SH-SY5Y (cell line): ENCODE measurements at regions not wholly inside any gene's neighbourhood (a gene's known extent, or its start where the extent isn't known, plus 50 kb on each side); places are given as distances from the start of the nearest gene placed in this dataset.

ENCODE experiments used
- GATA2 ChIP-seq: IDR thresholded peaks from 2 replicates; pipeline ENCODE4 v1.6.1; 2011; ENCODE audit warnings: mild to moderate bottlenecking, low read depth, low read length
- GATA3 ChIP-seq: IDR thresholded peaks from 2 replicates; pipeline ENCODE4 v1.6.1; 2011; ENCODE audit warnings: low read depth, mild to moderate bottlenecking, low read length, moderate library complexity

DNA sequence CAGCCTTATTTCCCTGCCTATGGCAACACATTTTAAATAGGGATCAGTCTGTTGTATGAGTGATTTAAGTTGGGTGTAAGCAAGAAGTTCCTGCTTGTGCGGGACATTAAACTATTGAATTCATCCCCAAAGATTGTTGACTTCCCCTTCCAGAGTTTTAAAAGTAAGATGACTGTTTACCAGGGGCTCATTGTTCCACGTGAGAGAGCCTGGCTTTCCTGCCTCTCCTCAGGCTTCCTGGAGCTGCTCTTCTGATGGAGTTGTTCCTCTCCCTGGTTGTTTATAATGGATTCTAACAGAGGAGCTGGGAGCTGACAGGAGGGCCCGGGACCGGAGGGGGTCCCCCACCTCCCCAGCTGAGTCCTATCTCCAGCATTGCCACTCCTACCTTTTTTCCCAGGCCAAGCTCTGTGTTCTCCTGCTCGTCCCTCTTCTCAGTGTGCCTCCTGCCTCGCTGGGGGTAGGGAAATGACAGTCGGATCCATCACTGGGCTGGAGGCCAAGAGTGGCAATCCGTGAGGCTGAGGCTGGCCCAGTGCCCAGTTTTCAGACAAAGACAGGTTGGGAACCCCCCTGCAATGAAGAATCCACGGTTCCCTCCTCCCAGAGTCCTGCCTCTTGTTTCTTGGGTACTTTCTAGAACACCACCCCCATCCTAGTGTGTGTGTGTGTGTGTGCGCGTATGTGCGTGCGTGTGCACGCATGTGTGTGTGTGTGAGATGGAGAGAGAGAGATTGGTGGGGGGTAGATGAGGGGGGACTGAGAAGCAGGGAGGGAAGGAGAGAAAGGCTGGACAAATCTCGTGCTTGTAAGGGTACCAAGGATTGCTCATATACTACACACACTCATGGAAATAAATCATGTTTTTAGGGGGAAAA, 123.7 kb upstream of the NFIB start:
- TF ChIP-seq GATA3 (no peak), GATA2 (peak; percentile 26)

DNA sequence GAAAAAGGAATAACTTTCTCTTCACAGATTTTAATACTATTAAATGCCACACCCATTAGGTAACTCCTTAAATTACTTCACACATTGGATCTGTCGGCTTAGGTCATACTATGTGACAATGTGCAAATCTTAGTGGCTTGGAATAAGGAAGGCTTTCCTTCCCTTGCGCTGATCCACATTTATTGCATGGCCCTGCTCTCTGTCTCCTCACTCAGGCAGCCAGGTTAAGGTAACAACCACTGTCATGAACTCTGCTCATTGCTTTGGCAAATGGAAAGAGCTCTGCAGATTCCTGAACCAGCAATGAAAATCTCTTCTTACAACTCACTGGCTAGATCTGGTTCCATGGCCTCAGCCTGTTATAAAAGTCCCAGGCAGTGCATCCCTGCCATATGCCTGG, 121.9 kb upstream of the NFIB start:
- TF ChIP-seq GATA2 (no peak), GATA3 (no peak)

- no peak for TF ChIP-seq GATA3
- no peak for TF ChIP-seq GATA2
Measured at GRCh38 chr9:14434971-14435718, 121.2 kb upstream of the NFIB start.

- no peak for TF ChIP-seq GATA2
- no peak for TF ChIP-seq GATA3
Measured at GRCh38 chr9:14434158-14434504, 120.2 kb upstream of the NFIB start.

- peak; percentile 92 for TF ChIP-seq GATA2
- TF ChIP-seq GATA3 = peak; percentile 93
Measured at GRCh38 chr9:14433351-14434157, 119.6 kb upstream of the NFIB start.

DNA sequence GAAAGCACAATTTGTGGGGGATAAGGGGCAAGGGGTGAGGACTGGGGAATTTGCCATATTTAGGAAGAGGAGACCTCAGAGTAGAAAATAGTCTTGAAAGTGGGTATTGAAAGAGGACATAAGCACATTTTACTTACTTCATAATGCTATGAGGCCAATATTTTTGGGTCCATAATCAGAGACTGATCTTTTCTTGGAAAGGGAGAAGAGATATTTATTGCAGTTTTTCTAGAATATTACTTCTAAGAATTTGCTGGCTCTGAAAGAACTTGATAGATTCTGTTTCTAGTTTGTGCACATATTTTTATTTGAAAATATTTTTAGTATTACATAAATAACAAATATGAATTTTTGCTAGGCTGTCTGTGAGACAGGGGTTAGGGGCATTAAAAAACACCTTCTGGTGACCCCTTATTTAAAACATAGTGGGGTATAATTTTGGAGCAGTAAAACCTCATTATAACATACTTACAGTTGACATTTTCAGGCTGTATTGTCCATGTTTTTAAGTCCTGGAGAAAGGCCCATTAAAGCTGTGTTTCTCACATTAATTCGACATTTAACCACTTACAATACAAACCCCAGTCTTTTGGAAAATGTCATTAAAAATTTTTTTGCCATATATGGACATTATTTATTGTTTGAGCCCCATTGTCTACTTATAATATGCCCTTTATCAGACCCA, 118.9 kb upstream of the NFIB start:
- no peak for TF ChIP-seq GATA2
- TF ChIP-seq GATA3 = no peak

DNA sequence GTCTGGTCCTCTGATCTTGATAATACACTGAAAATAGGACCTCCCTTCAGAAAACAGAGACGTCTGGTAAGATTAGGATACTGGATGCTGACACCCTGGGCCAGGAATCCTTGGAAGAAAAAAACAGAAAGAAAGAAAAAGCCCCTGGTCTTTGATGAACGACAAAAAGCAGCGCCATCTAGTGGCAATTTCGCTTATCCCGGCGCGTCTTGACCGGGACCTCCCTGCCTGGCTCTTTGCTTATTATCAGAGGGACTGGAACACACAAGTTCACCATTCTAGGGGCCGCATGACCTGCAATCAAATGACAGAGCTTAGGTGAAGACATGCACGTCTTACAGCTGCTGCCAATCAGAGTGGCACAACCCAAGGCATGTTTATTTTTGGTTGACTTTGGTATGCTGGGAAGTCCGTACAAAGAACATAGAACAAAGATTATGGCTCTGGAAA, 114.9 kb upstream of the NFIB start:
- no peak for TF ChIP-seq GATA3
- no peak for TF ChIP-seq GATA2

DNA sequence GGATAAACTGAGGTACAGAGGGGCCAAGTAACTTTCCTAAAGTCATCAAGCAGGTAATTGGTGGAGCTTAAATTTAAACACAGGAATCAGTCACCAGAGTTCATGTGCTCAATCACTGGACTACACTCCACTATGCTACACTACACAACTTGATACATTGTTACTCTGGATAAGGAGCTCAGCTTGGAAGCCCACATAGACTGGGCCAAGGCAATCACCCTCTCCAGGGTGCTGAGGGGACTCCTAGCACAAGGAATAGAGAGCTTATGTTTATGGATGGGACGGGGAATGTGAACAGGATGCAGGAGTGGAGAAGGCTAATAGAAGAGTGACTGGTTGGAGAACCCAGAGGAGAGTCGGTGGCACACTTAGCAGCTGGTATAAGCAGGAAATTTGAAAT, 113.5 kb upstream of the NFIB start:
- no peak for TF ChIP-seq GATA3
- TF ChIP-seq GATA2 = no peak

DNA sequence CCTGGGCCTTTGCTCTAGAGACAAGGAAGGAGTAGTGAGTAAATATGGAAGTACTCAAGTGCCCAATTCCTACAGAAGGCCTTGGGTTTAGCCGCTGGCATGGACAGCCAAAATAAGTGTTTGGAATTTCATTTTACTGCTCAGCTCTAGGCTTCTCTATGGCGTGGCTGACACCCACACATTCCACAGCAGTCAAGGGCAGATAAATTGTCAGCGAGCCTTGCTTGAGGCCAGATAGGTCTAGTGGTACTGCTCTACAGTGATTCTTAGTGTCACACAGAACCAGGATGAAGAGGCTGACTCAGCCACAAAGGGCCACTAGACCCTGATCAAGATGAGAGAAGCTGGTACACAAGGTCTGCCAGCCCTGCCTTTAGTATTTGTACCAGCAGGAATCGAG, 111.0 kb upstream of the NFIB start:
- TF ChIP-seq GATA2 (no peak), GATA3 (no peak)

- TF ChIP-seq GATA3 (no peak), GATA2 (no peak)
Measured at GRCh38 chr9:14424289-14424688, 110.3 kb upstream of the NFIB start.

DNA sequence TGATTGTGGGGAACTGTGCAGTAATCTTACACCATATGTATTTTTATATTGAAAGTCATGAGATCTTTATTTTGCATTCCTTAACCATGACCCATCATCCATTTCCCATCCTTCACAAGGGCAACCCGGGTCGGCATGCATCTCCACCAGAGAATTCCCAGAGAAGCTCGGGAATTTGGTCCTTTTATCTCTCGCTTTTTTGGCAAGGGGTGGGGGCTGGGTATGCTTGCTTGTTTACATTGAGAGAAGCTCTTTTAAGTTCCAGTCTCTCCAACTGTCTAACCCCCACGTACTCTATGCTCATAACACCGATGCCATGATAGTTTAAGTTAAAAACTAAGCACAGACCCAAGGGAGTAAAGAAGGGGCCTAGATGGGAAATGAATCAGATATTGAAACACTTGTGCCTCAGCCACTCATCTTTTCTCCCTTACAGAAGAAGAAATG, 109.9 kb upstream of the NFIB start:
- TF ChIP-seq GATA2 (no peak), GATA3 (no peak)

DNA sequence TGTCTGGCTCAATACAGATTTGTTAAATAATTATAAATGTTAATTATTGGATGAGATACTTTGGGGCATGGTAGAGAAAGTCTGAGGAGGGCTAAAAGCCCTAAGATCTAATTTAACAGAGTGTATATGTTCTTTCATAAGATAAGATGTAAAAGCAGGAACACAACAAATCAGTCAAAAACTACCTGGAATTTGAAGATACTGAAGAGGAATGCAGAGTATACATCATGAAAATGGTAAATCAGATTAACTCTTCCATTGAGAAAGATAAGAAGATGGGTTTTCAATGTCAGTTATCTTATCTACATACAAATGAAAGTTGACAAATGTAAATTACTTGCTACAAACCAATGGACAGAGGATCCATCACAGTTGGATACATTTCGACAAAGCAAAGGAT, 107.3 kb upstream of the NFIB start:
- TF ChIP-seq GATA2 (no peak), GATA3 (peak; percentile 26; the same call in 1 of the 2 replicates)
